ENCODE measurements at regions not wholly inside any gene's neighbourhood (a gene's known extent, or its start where the extent isn't known, plus 50 kb on each side); places are given as distances from the start of the nearest gene placed in this dataset.

DNA sequence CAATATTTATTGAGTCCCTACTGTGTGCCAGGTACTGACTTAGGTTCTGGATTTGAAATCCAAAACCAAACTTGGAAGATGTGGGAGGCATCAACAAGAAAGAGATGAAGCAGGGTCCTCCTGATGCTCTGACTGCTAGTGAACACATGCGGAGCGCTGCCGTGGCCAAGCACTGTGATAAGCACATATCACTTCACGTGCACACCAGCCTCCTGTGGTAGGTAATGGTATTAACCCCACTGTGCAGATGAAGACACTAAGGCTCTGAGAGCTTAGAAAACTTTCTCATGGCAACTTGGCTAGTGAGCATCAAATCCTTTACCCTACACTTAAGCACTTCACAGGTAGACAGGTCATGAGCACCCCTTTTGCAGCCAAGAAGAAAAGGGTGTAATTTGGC is 216.1 kb downstream of the HAUS1 start:
- TF ChIP-seq, protein P1, sequence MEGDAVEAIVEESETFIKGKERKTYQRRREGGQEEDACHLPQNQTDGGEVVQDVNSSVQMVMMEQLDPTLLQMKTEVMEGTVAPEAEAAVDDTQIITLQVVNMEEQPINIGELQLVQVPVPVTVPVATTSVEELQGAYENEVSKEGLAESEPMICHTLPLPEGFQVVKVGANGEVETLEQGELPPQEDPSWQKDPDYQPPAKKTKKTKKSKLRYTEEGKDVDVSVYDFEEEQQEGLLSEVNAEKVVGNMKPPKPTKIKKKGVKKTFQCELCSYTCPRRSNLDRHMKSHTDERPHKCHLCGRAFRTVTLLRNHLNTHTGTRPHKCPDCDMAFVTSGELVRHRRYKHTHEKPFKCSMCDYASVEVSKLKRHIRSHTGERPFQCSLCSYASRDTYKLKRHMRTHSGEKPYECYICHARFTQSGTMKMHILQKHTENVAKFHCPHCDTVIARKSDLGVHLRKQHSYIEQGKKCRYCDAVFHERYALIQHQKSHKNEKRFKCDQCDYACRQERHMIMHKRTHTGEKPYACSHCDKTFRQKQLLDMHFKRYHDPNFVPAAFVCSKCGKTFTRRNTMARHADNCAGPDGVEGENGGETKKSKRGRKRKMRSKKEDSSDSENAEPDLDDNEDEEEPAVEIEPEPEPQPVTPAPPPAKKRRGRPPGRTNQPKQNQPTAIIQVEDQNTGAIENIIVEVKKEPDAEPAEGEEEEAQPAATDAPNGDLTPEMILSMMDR (conservative IDR thresholded peaks at IDR 0.05; ENCODE audit: low read depth, low read length), result no peak
- no peak for TF ChIP-seq EZH2 (IDR thresholded peaks at IDR 0.05; ENCODE audit: low read length, unreplicated experiment)
- TF ChIP-seq EZH2phosphoT487 (IDR thresholded peaks at IDR 0.05; ENCODE audit: borderline replicate concordance, low read length), result no peak
